Osteocyte (in vitro differentiated cells): ENCODE measurements at regions not wholly inside any gene's neighbourhood (a gene's known extent, or its start where the extent isn't known, plus 50 kb on each side); places are given as distances from the start of the nearest gene placed in this dataset.
"Not testable (repeated sequence)": the region's sequence is repeated elsewhere in the genome, so short reads cannot be mapped to it uniquely, and the experiment has no call there.

Source experiments
- DNase-seq: peaks from one replicate; pipeline ENCODE4 v3.0.0; 2021; ENCODE audit warnings: mixed read lengths; ENCODE audit not compliant: unreplicated experiment; ENCODE audit errors: extremely low spot score
- H3K27ac Mint-ChIP-seq: one replicate; pipeline ENCODE4 v1.8.0; 2021; ENCODE audit warnings: mild to moderate bottlenecking, mixed read lengths; ENCODE audit not compliant: unreplicated experiment
- H3K27me3 Mint-ChIP-seq: one replicate; pipeline ENCODE4 v1.8.0; 2021; ENCODE audit warnings: mixed read lengths; ENCODE audit not compliant: unreplicated experiment
- H3K36me3 Mint-ChIP-seq: one replicate; pipeline ENCODE4 v1.8.0; 2021; ENCODE audit warnings: mixed read lengths; ENCODE audit not compliant: unreplicated experiment
- H3K4me1 Mint-ChIP-seq: one replicate; pipeline ENCODE4 v1.8.0; 2021; ENCODE audit warnings: mixed read lengths; ENCODE audit not compliant: unreplicated experiment
- H3K4me3 Mint-ChIP-seq: one replicate; pipeline ENCODE4 v1.8.0; 2021; ENCODE audit warnings: mild to moderate bottlenecking, moderate library complexity, mixed read lengths; ENCODE audit not compliant: unreplicated experiment
- H3K9me3 Mint-ChIP-seq: one replicate; pipeline ENCODE4 v1.8.0; 2021; ENCODE audit warnings: mixed read lengths; ENCODE audit not compliant: unreplicated experiment
- TF ChIP-seq, protein P1 (sequence below): fragments of 200-600 bp; sonication (generic); IDR thresholded peaks from 2 replicates; pipeline ENCODE4 v1.5.0; 2021; ENCODE audit warnings: antibody characterized with exemption, mild to moderate bottlenecking, moderate library complexity

DNA sequence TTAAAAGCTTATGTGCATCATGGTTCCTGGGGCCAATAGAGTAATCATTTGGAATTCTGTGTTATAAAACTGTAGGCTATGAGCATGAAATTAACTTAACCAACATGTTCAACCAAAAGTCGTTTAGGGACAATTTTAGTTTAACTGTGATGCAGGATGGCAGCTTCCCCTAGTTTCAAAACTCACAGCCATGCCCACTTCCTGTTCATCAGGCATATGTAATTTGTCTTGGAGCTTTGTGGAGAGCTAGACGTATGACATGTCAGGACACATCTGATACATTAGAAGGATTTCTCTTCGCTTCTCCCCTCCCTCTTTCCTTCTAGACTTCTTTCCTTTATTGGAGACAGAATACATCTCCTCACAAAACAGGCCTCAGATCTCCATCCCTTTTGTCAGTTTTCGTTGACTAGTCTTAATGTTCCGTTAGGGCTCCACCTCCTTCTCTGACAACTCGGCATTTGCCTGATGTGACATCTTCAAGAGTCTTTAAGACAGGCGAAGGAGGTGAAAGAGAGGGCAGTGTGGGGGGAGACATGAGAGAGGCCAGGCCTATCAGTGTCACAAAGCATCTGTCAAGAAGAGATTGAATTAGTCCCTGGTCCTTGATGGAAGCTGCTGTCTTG, 176.0 kb downstream of the MSX2 start:
- Mint-ChIP-seq H3K36me3 (no peaks in the 10 kb centered on the region), H3K27ac (no peak overlapping the region), H3K4me3 (no peak overlapping the region), H3K4me1 (no peaks in the 10 kb centered on the region), H3K27me3 (peaks cover 12% of the 10 kb centered on the region), H3K9me3 (peaks cover under 1% of the 10 kb centered on the region)
- TF ChIP-seq, protein P1, sequence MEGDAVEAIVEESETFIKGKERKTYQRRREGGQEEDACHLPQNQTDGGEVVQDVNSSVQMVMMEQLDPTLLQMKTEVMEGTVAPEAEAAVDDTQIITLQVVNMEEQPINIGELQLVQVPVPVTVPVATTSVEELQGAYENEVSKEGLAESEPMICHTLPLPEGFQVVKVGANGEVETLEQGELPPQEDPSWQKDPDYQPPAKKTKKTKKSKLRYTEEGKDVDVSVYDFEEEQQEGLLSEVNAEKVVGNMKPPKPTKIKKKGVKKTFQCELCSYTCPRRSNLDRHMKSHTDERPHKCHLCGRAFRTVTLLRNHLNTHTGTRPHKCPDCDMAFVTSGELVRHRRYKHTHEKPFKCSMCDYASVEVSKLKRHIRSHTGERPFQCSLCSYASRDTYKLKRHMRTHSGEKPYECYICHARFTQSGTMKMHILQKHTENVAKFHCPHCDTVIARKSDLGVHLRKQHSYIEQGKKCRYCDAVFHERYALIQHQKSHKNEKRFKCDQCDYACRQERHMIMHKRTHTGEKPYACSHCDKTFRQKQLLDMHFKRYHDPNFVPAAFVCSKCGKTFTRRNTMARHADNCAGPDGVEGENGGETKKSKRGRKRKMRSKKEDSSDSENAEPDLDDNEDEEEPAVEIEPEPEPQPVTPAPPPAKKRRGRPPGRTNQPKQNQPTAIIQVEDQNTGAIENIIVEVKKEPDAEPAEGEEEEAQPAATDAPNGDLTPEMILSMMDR, result no peak
- no peak for DNase-seq

DNA sequence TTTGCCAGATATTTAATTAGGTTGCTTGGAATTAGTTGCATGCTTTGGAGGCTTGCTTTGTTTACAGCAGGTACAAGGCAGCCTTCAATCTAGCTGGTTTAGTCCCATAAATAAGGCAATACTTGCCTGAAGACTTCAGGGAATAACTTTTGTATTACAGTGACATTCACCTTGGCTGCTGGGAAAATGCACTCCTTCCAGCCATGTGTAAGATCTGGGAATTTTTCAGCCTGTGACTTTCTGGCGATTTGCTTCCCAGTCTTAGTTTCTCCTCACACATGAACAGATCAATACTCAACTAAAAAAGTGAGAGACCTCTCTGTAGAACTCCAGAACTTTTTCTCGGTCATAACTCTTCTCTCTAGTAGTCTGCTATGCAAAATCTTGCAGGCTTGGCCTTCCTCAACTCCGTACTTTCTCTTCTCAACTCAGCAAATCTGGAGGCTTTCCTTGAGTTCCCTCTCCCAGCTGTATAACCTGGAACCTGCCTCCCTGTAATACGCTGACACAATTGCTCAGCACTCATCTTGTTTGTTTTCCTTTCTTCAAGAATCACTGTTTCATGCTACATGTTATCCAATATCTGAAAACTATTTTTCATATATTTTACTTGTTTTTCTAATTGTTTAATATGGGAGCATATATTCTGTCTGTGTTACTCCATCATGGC, 173.0 kb downstream of the MSX2 start:
- Mint-ChIP-seq H3K9me3 (no peaks in the 10 kb centered on the region), H3K4me3 (no peak overlapping the region), H3K4me1 (no peaks in the 10 kb centered on the region), H3K36me3 (no peaks in the 10 kb centered on the region), H3K27ac (no peak overlapping the region), H3K27me3 (peaks cover 12% of the 10 kb centered on the region)
- DNase-seq, result no peak
- TF ChIP-seq, protein P1, result no peak

DNA sequence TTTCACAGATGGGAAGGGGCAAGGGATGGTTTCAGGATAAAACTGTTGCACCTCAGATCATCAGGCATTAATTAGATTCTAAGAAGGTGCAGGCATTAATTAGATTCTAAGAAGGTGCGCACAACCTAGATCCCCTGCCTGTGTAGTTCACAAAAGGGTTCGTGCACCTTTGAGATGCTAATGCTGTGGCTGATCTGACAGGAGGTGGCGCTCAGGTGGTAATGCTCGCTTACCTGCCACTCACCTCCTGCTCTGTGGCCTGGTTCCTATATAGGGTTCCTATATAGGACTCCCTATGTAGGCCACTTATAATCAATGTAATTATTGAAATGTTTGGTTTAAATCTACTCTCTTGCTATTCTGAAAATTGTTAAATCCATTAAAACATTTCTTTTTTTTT, 171.0 kb downstream of the MSX2 start:
- no peak overlapping the region for H3K27ac Mint-ChIP-seq
- peaks cover 24% of the 10 kb centered on the region for H3K27me3 Mint-ChIP-seq
- H3K4me3 Mint-ChIP-seq, result no peak overlapping the region
- no peaks in the 10 kb centered on the region for H3K4me1 Mint-ChIP-seq
- H3K9me3 Mint-ChIP-seq, result no peaks in the 10 kb centered on the region
- TF ChIP-seq, protein P1, result no peak
- no peak for DNase-seq
- no peaks in the 10 kb centered on the region for H3K36me3 Mint-ChIP-seq

DNA sequence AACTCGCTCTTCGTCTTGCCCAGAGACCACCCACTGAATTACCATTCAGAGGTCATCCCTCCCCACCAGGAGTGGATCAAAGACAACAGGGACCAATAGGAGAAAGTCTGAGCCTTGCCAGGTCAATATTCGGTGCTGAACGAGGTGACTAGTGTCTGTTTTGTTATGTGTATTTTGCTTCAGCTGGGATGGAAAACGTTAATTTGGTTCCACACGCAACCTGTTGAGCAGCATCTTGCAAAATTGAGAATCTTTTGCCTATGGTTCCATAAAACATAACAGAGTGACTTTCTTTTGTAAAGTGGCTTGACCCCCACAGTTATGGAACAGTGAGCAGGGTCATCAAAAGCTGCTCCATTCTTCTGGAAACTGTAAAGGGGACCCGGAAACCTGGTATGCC, 168.4 kb downstream of the MSX2 start:
- TF ChIP-seq, protein P1, result no peak
- no peak overlapping the region for H3K4me3 Mint-ChIP-seq
- peaks cover 23% of the 10 kb centered on the region for H3K27me3 Mint-ChIP-seq

DNA sequence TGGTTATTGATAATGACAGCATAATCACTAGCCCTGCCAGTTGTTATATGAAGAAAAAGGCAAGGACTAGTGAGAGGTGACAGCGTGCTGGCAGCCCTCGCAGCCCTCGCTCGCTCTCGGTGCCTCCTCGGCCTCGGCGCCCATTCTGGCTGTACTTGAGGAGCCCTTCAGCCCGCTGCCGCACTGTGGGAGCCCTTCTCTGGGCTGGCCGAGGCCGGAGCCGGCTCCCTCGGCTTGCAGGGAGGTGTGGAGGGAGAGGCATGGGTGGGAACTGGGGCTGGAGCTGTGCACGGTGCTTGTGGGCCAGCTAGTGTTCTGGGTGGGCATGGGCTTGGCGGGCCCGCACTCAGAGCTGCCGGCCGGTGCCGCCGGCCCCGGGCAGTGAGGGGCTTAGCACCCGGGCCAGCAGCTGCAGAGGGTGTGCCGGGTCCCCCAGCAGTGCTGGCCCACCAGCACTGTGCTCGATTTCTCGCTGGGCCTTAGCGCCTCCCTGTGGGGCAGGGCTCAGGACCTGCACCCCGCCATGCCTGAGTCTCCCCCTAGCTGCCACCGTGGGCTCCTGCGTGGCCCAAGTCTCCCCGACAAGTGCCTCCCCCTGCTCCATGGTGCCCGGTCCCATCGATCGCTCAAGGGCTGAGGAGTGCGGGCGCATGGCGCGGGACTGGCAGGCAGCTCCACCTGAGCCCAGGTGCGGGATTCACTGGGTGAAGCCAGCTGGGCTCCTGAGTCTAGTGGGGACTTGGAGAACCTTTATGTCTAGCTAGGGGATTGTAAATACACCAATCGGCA, 156.2 kb downstream of the MSX2 start:
- not testable (repeated sequence) for H3K4me1 Mint-ChIP-seq

More for the DNA sequence above, 168.4 kb downstream of the MSX2 start:
- no peak overlapping the region for H3K27ac Mint-ChIP-seq
- H3K9me3 Mint-ChIP-seq, result no peaks in the 10 kb centered on the region
- no peaks in the 10 kb centered on the region for H3K4me1 Mint-ChIP-seq
- no peaks in the 10 kb centered on the region for H3K36me3 Mint-ChIP-seq
- DNase-seq, result no peak

More for the DNA sequence above, 156.2 kb downstream of the MSX2 start:
- not testable (repeated sequence) for H3K27me3 Mint-ChIP-seq, DNase-seq, H3K9me3 Mint-ChIP-seq, H3K36me3 Mint-ChIP-seq, H3K4me3 Mint-ChIP-seq, H3K27ac Mint-ChIP-seq
